LHCN-M2 (cell line): ENCODE measurements at regions not wholly inside any gene's neighbourhood (a gene's known extent, or its start where the extent isn't known, plus 50 kb on each side); places are given as distances from the start of the nearest gene placed in this dataset.

ENCODE experiments used
- DNase-seq: peaks from one replicate; pipeline ENCODE4 v3.0.0-alpha.2; 2012; ENCODE audit warnings: low read depth

- no peak for DNase-seq
Observed at GRCh38 chr9:126089789-126090188, 236.8 kb upstream of the MVB12B start.

GRCh38 chr9:126093771-126094170 is 232.9 kb upstream of the MVB12B start:
- DNase-seq, result no peak

- DNase-seq, result no peak
Observed at GRCh38 chr9:126095546-126096190, 231.0 kb upstream of the MVB12B start.

- DNase-seq, result no peak
Observed at GRCh38 chr9:126096340-126096739, 230.3 kb upstream of the MVB12B start.

- DNase-seq, result no peak
Observed at GRCh38 chr9:126097679-126098078, 228.9 kb upstream of the MVB12B start.

- no peak for DNase-seq
Observed at GRCh38 chr9:126106404-126106803, 220.2 kb upstream of the MVB12B start.

GRCh38 chr9:126107693-126108092 is 218.9 kb upstream of the MVB12B start:
- DNase-seq, result no peak

- peak; percentile 4 for DNase-seq
Observed at GRCh38 chr9:126108240-126108639, 218.4 kb upstream of the MVB12B start.

- DNase-seq, result no peak
Observed at GRCh38 chr9:126109575-126109974, 217.1 kb upstream of the MVB12B start.

GRCh38 chr9:126111556-126111955 is 215.1 kb upstream of the MVB12B start:
- no peak for DNase-seq

GRCh38 chr9:126112135-126112720 is 214.4 kb upstream of the MVB12B start:
- no peak for DNase-seq

GRCh38 chr9:126113176-126113575 is 213.5 kb upstream of the MVB12B start:
- no peak for DNase-seq

- DNase-seq, result no peak
Observed at GRCh38 chr9:126113756-126114408, 212.7 kb upstream of the MVB12B start.

- no peak for DNase-seq
Observed at GRCh38 chr9:126114409-126114760, 212.2 kb upstream of the MVB12B start.

GRCh38 chr9:126114850-126115460 is 211.7 kb upstream of the MVB12B start:
- DNase-seq, result no peak

- DNase-seq, result no peak
Observed at GRCh38 chr9:126116351-126117157, 210.1 kb upstream of the MVB12B start.

GRCh38 chr9:126117158-126117425 is 209.5 kb upstream of the MVB12B start:
- DNase-seq, result no peak

GRCh38 chr9:126117631-126118030 is 209.0 kb upstream of the MVB12B start:
- DNase-seq, result no peak

- no peak for DNase-seq
Observed at GRCh38 chr9:126119731-126120130, 206.9 kb upstream of the MVB12B start.

GRCh38 chr9:126122901-126123616 is 203.6 kb upstream of the MVB12B start:
- DNase-seq, result no peak

- DNase-seq, result no peak
Observed at GRCh38 chr9:126123927-126124326, 202.7 kb upstream of the MVB12B start.

GRCh38 chr9:126125177-126125576 is 201.5 kb upstream of the MVB12B start:
- DNase-seq, result no peak
